ENCODE measurements at regions not wholly inside any gene's neighbourhood (a gene's known extent, or its start where the extent isn't known, plus 50 kb on each side); places are given as distances from the start of the nearest gene placed in this dataset.
"Not testable (repeated sequence)": the region's sequence is repeated elsewhere in the genome, so short reads cannot be mapped to it uniquely, and the experiment has no call there.

- DNase-seq (ENCODE audit: extremely low spot score, unreplicated experiment): no peak
- H3K27me3 Mint-ChIP-seq (ENCODE audit: unreplicated experiment): no peaks in the 10 kb centered on the region
- no peak for TF ChIP-seq CTCF (IDR thresholded peaks at IDR 0.05)
- peaks cover 29% of the 10 kb centered on the region for H3K4me1 Mint-ChIP-seq (ENCODE audit: unreplicated experiment)
- no peak overlapping the region for H3K27ac Mint-ChIP-seq (ENCODE audit: unreplicated experiment)
- no peaks in the 10 kb centered on the region for H3K9me3 Mint-ChIP-seq (ENCODE audit: unreplicated experiment)
- peaks cover 1% of the 10 kb centered on the region for H3K36me3 Mint-ChIP-seq (ENCODE audit: unreplicated experiment)
- H3K4me3 Mint-ChIP-seq (ENCODE audit: unreplicated experiment): no peak overlapping the region
Observed at GRCh38 chr9:717722-718121, 123.8 kb upstream of the DMRT1 start.

GRCh38 chr9:720239-720881, 121.1 kb upstream of the DMRT1 start:
- H3K9me3 Mint-ChIP-seq (ENCODE audit: unreplicated experiment): no peaks in the 10 kb centered on the region
- no peak for TF ChIP-seq CTCF (IDR thresholded peaks at IDR 0.05)
- peaks cover 17% of the 10 kb centered on the region for H3K4me1 Mint-ChIP-seq (ENCODE audit: unreplicated experiment)
- H3K27ac Mint-ChIP-seq (ENCODE audit: unreplicated experiment): no peak overlapping the region
- no peak for DNase-seq (ENCODE audit: extremely low spot score, unreplicated experiment)
- H3K4me3 Mint-ChIP-seq (ENCODE audit: unreplicated experiment): no peak overlapping the region
- no peaks in the 10 kb centered on the region for H3K36me3 Mint-ChIP-seq (ENCODE audit: unreplicated experiment)
- H3K27me3 Mint-ChIP-seq (ENCODE audit: unreplicated experiment): no peaks in the 10 kb centered on the region

GRCh38 chr9:722388-722980, 119.0 kb upstream of the DMRT1 start:
- H3K36me3 Mint-ChIP-seq (ENCODE audit: unreplicated experiment): no peaks in the 10 kb centered on the region
- no peaks in the 10 kb centered on the region for H3K9me3 Mint-ChIP-seq (ENCODE audit: unreplicated experiment)
- no peak for TF ChIP-seq CTCF (IDR thresholded peaks at IDR 0.05)
- DNase-seq (ENCODE audit: extremely low spot score, unreplicated experiment): no peak
- no peaks in the 10 kb centered on the region for H3K27me3 Mint-ChIP-seq (ENCODE audit: unreplicated experiment)
- H3K4me3 Mint-ChIP-seq (ENCODE audit: unreplicated experiment): no peak overlapping the region
- H3K27ac Mint-ChIP-seq (ENCODE audit: unreplicated experiment): no peak overlapping the region
- H3K4me1 Mint-ChIP-seq (ENCODE audit: unreplicated experiment): peaks cover 5% of the 10 kb centered on the region

- not testable (repeated sequence) for H3K9me3 Mint-ChIP-seq (ENCODE audit: unreplicated experiment); H3K4me3 Mint-ChIP-seq (ENCODE audit: unreplicated experiment); H3K36me3 Mint-ChIP-seq (ENCODE audit: unreplicated experiment); DNase-seq (ENCODE audit: extremely low spot score, unreplicated experiment); H3K27ac Mint-ChIP-seq (ENCODE audit: unreplicated experiment); H3K27me3 Mint-ChIP-seq (ENCODE audit: unreplicated experiment); H3K4me1 Mint-ChIP-seq (ENCODE audit: unreplicated experiment)
Observed at GRCh38 chr9:724461-724860, 117.0 kb upstream of the DMRT1 start.

- TF ChIP-seq CTCF (IDR thresholded peaks at IDR 0.05): no peak
- no peak for DNase-seq (ENCODE audit: extremely low spot score, unreplicated experiment)
- H3K4me3 Mint-ChIP-seq (ENCODE audit: unreplicated experiment): no peak overlapping the region
- H3K27ac Mint-ChIP-seq (ENCODE audit: unreplicated experiment): no peak overlapping the region
- no peaks in the 10 kb centered on the region for H3K9me3 Mint-ChIP-seq (ENCODE audit: unreplicated experiment)
- no peaks in the 10 kb centered on the region for H3K4me1 Mint-ChIP-seq (ENCODE audit: unreplicated experiment)
- no peaks in the 10 kb centered on the region for H3K27me3 Mint-ChIP-seq (ENCODE audit: unreplicated experiment)
- H3K36me3 Mint-ChIP-seq (ENCODE audit: unreplicated experiment): peaks cover 2% of the 10 kb centered on the region
Observed at GRCh38 chr9:726005-726404, 115.5 kb upstream of the DMRT1 start.

All from osteocyte (in vitro differentiated cells).